ENCODE measurements at regions not wholly inside any gene's neighbourhood (a gene's known extent, or its start where the extent isn't known, plus 50 kb on each side); places are given as distances from the start of the nearest gene placed in this dataset.

GRCh38 chr3:146881356-146881755 is 276.2 kb upstream of the PLSCR5 start:
- no peak for ATAC-seq
- intact Hi-C loops (cut with DNase I), result no loop called here
- no peak for TF ChIP-seq CTCF (IDR thresholded peaks at IDR 0.05)
- Histone ChIP-seq H3K4me1 (no peaks in the 10 kb centered on the region), H3K27me3 (ENCODE audit: low read depth) (no peaks in the 10 kb centered on the region), H3K9me3 (no peaks in the 10 kb centered on the region), H3K36me3 (no peaks in the 10 kb centered on the region), H3K4me3 (no peak overlapping the region), H3K27ac (no peak overlapping the region)
- no peak for DNase-seq

GRCh38 chr3:146873748-146874147 is 268.6 kb upstream of the PLSCR5 start:
- no peak for ATAC-seq
- no peak for TF ChIP-seq CTCF (IDR thresholded peaks at IDR 0.05)
- Histone ChIP-seq H3K27me3 (ENCODE audit: low read depth) (no peaks in the 10 kb centered on the region), H3K36me3 (no peaks in the 10 kb centered on the region), H3K9me3 (peaks cover 17% of the 10 kb centered on the region), H3K4me1 (no peaks in the 10 kb centered on the region), H3K4me3 (no peak overlapping the region), H3K27ac (no peak overlapping the region)
- DNase-seq, result no peak
- intact Hi-C loops (cut with DNase I), result no loop called here

GRCh38 chr3:146865175-146865755 is 260.1 kb upstream of the PLSCR5 start:
- H3K27ac ChIP-seq, result no peak overlapping the region
- ATAC-seq (no peak), DNase-seq (no peak)

GRCh38 chr3:146861262-146861661 is 256.1 kb upstream of the PLSCR5 start:
- Histone ChIP-seq H3K36me3 (no peaks in the 10 kb centered on the region), H3K9me3 (no peaks in the 10 kb centered on the region), H3K4me1 (no peaks in the 10 kb centered on the region), H3K4me3 (no peak overlapping the region), H3K27me3 (ENCODE audit: low read depth) (no peaks in the 10 kb centered on the region), H3K27ac (no peak overlapping the region)
- no peak for TF ChIP-seq CTCF (IDR thresholded peaks at IDR 0.05)
- DNase-seq (no peak), ATAC-seq (no peak)
- intact Hi-C loops (cut with DNase I), result no loop called here

More at GRCh38 chr3:146865175-146865755, 260.1 kb upstream of the PLSCR5 start:
- H3K9me3 ChIP-seq, result no peaks in the 10 kb centered on the region
- TF ChIP-seq CTCF (IDR thresholded peaks at IDR 0.05), result no peak
- H3K36me3 ChIP-seq, result no peaks in the 10 kb centered on the region
- intact Hi-C loops (cut with DNase I), result no loop called here
- H3K4me1 ChIP-seq, result no peaks in the 10 kb centered on the region
- H3K27me3 ChIP-seq (ENCODE audit: low read depth), result no peaks in the 10 kb centered on the region
- H3K4me3 ChIP-seq, result no peak overlapping the region

- TF ChIP-seq CTCF (IDR thresholded peaks at IDR 0.05), result no peak
- Histone ChIP-seq H3K27me3 (ENCODE audit: low read depth) (no peaks in the 10 kb centered on the region), H3K9me3 (no peaks in the 10 kb centered on the region), H3K4me3 (no peak overlapping the region), H3K36me3 (no peaks in the 10 kb centered on the region), H3K27ac (no peak overlapping the region), H3K4me1 (no peaks in the 10 kb centered on the region)
- ATAC-seq (no peak), DNase-seq (no peak)
- intact Hi-C loops (cut with DNase I), result no loop called here
Measured at GRCh38 chr3:146854523-146854922, 249.4 kb upstream of the PLSCR5 start.

- H3K4me1 ChIP-seq, result no peaks in the 10 kb centered on the region
- DNase-seq, result no peak
- no peak for TF ChIP-seq CTCF (IDR thresholded peaks at IDR 0.05)
- H3K4me3 ChIP-seq, result no peak overlapping the region
- ATAC-seq, result no peak
- no peak overlapping the region for H3K27ac ChIP-seq
- H3K27me3 ChIP-seq (ENCODE audit: low read depth), result no peaks in the 10 kb centered on the region
- intact Hi-C loops (cut with DNase I), result no loop called here
- no peaks in the 10 kb centered on the region for H3K9me3 ChIP-seq
- no peaks in the 10 kb centered on the region for H3K36me3 ChIP-seq
Measured at GRCh38 chr3:146851665-146852064, 246.5 kb upstream of the PLSCR5 start.

Data from lower lobe of right lung (tissue), 2 donors.